ENCODE measurements at regions not wholly inside any gene's neighbourhood (a gene's known extent, or its start where the extent isn't known, plus 50 kb on each side); places are given as distances from the start of the nearest gene placed in this dataset.

DNA sequence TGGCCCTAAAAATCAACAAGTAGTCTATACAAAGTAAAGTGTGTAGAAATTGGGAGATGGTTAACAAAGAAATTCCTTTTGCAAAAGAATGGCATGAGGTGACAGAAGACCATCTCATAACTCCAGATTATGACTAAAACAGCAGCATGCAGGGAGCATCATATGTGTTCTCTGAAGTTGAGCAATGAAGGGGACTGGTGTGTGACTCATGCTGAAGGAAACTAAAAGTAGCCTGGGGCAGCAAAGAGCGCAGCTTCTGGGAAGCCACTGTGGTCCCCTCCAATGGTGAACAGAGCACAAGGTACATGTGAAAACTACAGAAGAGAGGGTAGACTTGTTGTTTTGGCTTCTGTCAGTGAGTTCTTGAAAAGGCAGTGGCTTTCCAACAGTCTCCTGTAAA, 133.4 kb downstream of the MACC1 start:
- Histone ChIP-seq H3K79me2 (ENCODE audit: control insufficient read depth in 1 of 2, insufficient read depth in 2 of 2, low read length in 2 of 2) (peaks cover under 1 to 87% of the 10 kb centered on the region in 2 experiments; a peak in 3 of 4 replicates), H2BK120ac (replicated peaks; ENCODE audit: low read depth, low read length) (no peak overlapping the region), H2AFZ (ENCODE audit: low read length) (no peak overlapping the region), H3K36me3 (ENCODE audit: control insufficient read depth in 2 of 4, insufficient read depth in 4 of 4, low read length in 3 of 4) (peaks cover 0 to 7% (median 2%) of the 10 kb centered on the region in 4 experiments; a peak in 2 of 8 replicates), H2BK12ac (ENCODE audit: low read depth, low read length) (no peak overlapping the region), H3K27me3 (replicated peaks in 1 of 4; ENCODE audit: control insufficient read depth in 3 of 4, extremely low read depth in 1 of 4, insufficient read depth in 3 of 4, low read length in 3 of 4) (no peaks in the 10 kb centered on the region), H2AK5ac (ENCODE audit: low read depth, low read length) (no peak overlapping the region), H4K91ac (replicated peaks; ENCODE audit: insufficient read length, low read length) (no peak overlapping the region), H3K23me2 (ENCODE audit: low read depth, low read length) (no peaks in the 10 kb centered on the region), H3K9ac (replicated peaks in 1 of 4; ENCODE audit: extremely low read depth in 1 of 4, low read depth in 3 of 4, low read length in 3 of 4) (no peak overlapping the region), H3K4ac (replicated peaks; ENCODE audit: insufficient read length, low read depth, low read length) (no peak overlapping the region), H3K27ac (ENCODE audit: low read depth, low read length) (no peak overlapping the region), H4K5ac (ENCODE audit: insufficient read length, low read depth, low read length) (no peak overlapping the region), H3K79me1 (ENCODE audit: low read depth, low read length) (peaks cover 5% of the 10 kb centered on the region), H4K20me1 (replicated peaks in 1 of 2; ENCODE audit: control insufficient read depth in 1 of 2, insufficient read depth in 2 of 2, low read length in 2 of 2) (peaks cover 0 to 1% of the 10 kb centered on the region in 2 experiments), H3K4me2 (ENCODE audit: insufficient read depth in 1 of 2, low read depth in 2 of 2, low read length in 2 of 2) (no peak overlapping the region), H3K56ac (replicated peaks; ENCODE audit: insufficient read length, low read depth, low read length) (no peak overlapping the region), H3K14ac (ENCODE audit: insufficient read length) (no peak overlapping the region), H3K4me3 (ENCODE audit: extremely low read depth in 1 of 4, insufficient read depth in 2 of 4, low read depth in 3 of 4, low read length in 4 of 4) (no peak overlapping the region), H2BK15ac (ENCODE audit: low read length) (no peak overlapping the region), H3K9me3 (ENCODE audit: insufficient read depth in 2 of 2, low read depth in 1 of 2, low read length in 1 of 2) (no peaks in the 10 kb centered on the region), H3K18ac (ENCODE audit: extremely low read depth, low read length) (no peak overlapping the region), H4K8ac (ENCODE audit: extremely low read depth, insufficient read depth, low read length) (no peak overlapping the region), H3K4me1 (replicated peaks in 1 of 4; ENCODE audit: control insufficient read depth in 3 of 4, insufficient read depth in 4 of 4, low read length in 3 of 4) (peaks cover 0 to 17% (median 6%) of the 10 kb centered on the region in 4 experiments; a peak in 4 of 7 replicates), H2BK20ac (ENCODE audit: low read length) (no peak overlapping the region), H2BK5ac (ENCODE audit: low read depth, low read length) (no peak overlapping the region), H3K23ac (ENCODE audit: insufficient read length) (no peak overlapping the region)
- 95% methylated on average over 1 of the region's 1 CpG; no CpG with 5 or more reads in 1 of the 2 experiments for WGBS, 2 experiments (ENCODE audit: extremely low coverage in 1 of 2, insufficient coverage in 1 of 2, insufficient read length in 1 of 2, insufficient replicate concordance in 2 of 2, low coverage in 1 of 2, low lambda C conversion rate in 2 of 2, missing lambda C conversion rate in 1 of 2)
- ChIA-PET CTCF (ENCODE audit: partially characterized antibody) (interaction anchor here (0.5 to 1.8 kb wide), 3 partner anchors 31 to 1180 kb away, joined by 4 to 7 read pairs (median 4); no protein-coding TSS in a partner anchor), POLR2A (ENCODE audit: partially characterized antibody) (interaction anchor here (1.0 to 1.1 kb wide), 2 partner anchors 9 to 29 kb away, joined by 3 to 4 read pairs; no protein-coding TSS in a partner anchor)
- TF ChIP-seq RNF2 (IDR thresholded peaks at IDR 0.05; ENCODE audit: borderline replicate concordance, low read depth, low read length, missing control alignments, poor library complexity, severe bottlenecking) (no peak), SP4 (IDR thresholded peaks at IDR 0.05; ENCODE audit: low read length) (no peak), BACH1 (IDR thresholded peaks at IDR 0.05; ENCODE audit: low read length) (no peak)
- FAIRE-seq (no peak), DNase-seq (ENCODE audit: low read depth in 1 of 2, low spot score in 2 of 2) (no peak)

All from H1 (cell line).